GM20000 (cell line): ENCODE measurements at regions not wholly inside any gene's neighbourhood (a gene's known extent, or its start where the extent isn't known, plus 50 kb on each side); places are given as distances from the start of the nearest gene placed in this dataset.
"Not testable (repeated sequence)": the region's sequence is repeated elsewhere in the genome, so short reads cannot be mapped to it uniquely, and the experiment has no call there.

ENCODE experiments used
- DNase-seq: peaks from one replicate; pipeline ENCODE4 v3.0.0; 2012; ENCODE audit warnings: low spot score

DNA sequence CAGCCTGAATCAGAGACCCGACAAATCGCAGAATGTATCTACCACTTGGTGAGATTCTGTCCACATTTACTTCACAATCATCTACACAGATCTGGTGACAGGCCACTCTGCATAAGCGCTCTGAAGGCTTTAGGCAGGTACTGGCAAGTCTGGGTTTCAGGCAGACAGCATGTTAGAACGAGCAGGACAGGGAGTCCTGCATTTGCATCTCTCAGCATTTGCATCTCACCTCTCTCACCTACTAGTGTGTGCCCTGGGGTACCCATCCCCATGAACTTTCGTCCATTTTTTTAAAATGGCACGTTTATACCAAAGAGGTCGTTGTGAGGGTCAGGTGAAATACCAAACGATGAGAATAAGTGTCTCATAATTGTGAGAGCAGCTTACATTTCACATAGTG, 108.2 kb downstream of the SPATA31A1 start:
- DNase-seq = not testable (repeated sequence)

DNA sequence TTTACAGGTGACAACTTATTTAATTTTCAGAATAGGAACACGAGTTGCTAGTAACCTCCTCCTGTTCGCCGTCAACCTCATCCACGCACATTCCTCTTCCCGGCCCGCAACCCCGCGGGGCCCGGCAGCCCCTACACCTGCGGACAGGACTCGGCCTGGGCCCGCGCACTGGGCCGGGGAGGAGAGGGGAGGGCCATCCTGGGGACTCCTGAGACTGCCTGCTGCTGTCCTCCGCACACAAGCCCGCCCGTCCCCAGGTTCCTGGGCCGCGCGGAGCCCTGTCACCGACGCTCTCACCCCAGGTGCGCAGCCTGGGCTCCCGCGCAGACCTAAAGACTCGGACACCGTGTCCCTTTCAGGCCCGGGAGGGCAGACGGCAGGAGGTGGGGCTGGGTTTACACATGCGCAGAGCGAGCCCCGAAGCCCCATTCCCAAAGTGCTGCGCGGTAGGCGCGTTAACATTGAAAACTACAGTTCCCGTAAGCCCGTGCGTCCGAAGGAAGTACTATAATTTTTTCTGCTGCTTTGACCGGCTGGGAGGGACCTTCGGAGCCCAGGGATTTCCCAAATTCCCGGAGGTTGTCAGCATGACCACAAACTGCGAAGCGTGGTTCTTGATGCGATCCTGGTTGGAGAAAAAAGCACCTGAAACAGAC, 108.8 kb downstream of the SPATA31A1 start:
- not testable (repeated sequence) for DNase-seq

DNA sequence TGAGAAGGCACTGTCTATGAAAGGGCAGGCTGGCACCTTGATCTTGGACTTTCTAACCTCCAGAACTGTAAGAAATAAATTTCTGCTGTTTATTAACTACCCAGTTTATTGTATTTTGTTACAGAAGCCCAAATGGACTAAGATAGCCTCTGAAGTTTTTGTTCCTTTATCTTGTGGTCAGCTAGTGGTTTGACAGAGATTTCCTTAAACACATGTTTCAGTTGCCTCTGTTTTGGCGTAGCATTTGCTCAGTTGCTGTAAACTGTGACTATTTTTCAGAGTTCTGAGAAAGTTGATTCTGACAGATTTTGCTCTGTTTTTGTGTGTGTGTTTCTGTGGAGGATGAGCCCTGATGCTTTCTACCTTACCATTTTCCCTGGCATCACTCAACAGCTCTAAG, 119.0 kb downstream of the SPATA31A1 start:
- not testable (repeated sequence) for DNase-seq

DNA sequence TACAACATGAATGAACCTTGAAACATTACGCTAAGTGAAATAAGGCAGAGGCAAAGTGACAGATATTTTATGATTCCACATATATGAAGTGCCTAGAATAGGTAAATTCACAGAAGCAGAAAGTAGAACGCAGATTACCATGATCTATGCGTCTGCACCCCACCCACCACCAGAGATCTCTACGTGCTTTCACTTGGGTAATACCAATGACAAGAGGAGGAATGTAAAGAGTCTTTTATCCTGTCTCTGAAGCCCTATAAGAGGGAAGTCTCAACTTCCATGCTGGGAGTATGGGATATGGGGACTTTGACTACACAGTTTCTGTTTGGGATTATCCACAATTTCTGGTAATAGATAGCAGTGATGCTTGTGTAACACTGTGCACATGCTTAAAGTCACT, 127.6 kb downstream of the SPATA31A1 start:
- DNase-seq = not testable (repeated sequence)

DNA sequence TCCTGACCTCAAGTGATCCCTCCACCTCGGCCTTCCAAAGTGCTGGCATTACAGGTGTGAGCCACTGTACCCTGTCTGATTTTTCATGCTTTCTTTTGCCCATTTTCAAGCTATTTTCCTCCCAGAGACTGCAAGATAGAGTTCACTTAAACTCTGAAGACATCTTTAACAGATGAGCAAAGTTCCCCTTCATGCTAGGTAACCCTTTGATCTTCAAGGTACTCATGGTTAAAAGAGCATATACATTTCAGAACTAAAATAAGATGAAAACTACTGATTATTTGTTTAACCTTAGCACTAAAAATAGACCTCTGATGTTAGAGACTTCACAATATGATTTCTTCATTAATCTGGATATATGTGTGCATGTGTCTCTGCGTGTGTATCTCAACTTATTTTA, 128.4 kb downstream of the SPATA31A1 start:
- DNase-seq = not testable (repeated sequence)

- not testable (repeated sequence) for DNase-seq
Observed at GRCh38 chr9:39484292-39484691, 128.8 kb downstream of the SPATA31A1 start.

GRCh38 chr9:39487477-39487876, 132.0 kb downstream of the SPATA31A1 start:
- not testable (repeated sequence) for DNase-seq

DNA sequence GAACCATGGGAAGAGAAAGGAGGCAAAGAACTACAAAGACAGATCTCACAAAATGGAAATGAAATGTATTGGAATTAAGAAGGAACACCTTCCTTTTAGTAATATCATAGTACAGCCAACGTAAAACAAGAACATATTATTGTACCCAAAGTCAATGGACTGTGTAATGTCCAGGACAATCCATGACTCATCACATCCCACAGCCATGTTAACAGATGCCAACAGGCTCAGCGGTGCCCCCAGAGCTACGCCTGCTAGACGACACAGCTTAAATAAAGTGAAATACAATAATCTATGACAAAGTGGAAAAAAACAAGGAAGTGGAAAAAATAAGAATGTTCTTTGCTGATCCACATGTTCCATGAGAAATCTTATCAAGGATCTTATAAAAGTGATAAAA, 140.8 kb downstream of the SPATA31A1 start:
- not testable (repeated sequence) for DNase-seq

- DNase-seq = not testable (repeated sequence)
Observed at GRCh38 chr9:39503178-39503577, 147.7 kb downstream of the SPATA31A1 start.

GRCh38 chr9:39527387-39528029, 172.0 kb downstream of the SPATA31A1 start:
- not testable (repeated sequence) for DNase-seq

DNA sequence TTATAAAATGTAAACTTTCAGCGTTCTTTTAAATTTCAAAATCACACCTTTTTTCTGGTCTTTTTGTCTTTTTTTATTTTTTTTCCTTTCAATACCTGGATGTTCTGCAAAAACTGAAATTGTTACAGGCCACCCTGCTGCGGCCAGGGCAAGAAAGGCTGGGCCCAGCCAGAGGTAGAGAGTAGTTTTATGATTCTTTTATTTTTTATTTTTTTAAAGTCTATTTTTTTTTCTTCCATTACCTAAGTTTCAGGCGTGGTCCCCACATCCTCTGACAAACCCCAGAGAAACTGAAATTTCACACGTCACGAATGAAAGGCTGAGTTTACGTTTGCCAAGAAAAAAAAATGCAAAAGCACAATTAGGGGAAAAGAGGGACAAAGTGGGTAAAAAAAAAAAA, 177.1 kb downstream of the SPATA31A1 start:
- not testable (repeated sequence) for DNase-seq

GRCh38 chr9:39533001-39533762, 177.7 kb downstream of the SPATA31A1 start:
- not testable (repeated sequence) for DNase-seq

DNA sequence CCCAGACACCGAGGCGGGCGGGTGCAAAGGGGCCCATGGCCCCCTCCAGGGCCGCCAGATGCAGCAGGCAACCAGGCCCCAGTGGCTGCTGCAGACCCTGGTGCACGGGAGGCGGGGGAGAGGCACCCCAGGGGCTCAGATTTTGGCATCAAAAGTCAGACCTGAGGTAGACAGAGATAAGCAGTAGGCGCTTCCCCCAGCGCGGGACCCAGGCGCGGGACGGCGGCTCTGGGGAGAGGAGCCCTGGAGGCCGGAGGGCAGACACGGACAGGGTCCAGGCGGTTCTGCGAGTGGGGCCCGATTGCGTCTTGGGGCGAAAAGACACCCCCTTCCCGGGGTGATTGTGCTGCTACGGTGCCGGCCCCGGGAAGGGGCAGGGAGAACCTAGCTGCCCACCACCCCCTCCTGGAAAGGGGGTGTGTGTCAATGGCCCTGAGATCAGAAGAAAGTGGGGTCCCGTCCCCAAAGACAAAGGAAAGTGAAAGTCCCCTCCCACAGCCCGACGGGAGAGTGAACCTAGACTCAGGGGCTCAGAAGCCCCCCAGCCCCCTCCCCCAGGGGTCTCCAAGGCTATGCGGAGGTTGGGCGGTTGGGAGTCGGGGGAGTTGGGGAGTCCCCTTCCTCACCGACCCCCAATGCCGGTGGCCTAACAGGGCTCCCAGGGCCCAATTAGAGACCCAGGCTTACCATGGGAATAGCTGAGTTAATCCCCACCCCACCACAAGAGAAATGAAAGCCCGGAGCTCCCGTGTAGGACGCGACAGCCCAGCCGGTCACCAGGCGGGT, 178.5 kb downstream of the SPATA31A1 start:
- not testable (repeated sequence) for DNase-seq

DNA sequence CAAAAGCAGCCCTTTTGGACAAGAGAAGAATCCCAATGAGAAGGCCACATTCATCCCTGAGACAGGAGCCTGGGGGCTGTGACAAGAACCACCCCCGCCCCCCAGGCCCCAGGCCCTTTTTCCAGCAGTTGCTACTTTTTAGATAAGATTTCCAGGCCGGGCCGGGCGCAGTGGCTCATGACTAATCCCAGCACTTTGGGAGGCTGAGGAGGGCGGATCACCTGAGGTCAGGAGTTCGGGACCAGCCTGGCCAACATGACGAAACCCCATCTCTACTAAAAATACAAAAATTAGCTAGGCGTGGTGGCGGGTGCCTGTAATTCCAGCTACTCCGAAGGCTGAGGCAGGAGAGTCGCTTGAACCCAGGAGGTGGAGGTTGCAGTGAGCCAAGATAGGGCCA, 179.4 kb downstream of the SPATA31A1 start:
- DNase-seq = not testable (repeated sequence)

DNA sequence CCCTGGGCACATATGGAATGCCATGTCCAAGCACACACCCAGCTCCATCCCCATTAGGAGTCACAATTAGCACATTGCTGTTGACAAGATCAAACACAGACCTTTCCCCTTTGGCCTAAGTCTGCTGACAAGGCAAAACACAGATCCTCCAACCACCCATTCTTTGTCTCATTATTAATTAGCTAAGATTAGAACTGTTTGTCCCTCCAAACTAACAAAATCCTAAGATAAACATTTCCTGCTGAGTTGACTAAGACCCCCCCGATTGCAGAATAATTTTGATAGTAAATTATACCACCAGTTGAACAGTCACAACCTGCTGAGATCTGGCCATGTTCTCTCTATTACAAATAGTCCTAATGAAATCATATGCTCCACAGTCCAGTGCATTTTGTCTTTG, 186.7 kb downstream of the SPATA31A1 start:
- not testable (repeated sequence) for DNase-seq

- not testable (repeated sequence) for DNase-seq
Observed at GRCh38 chr9:39545079-39545478, 189.6 kb downstream of the SPATA31A1 start.

DNA sequence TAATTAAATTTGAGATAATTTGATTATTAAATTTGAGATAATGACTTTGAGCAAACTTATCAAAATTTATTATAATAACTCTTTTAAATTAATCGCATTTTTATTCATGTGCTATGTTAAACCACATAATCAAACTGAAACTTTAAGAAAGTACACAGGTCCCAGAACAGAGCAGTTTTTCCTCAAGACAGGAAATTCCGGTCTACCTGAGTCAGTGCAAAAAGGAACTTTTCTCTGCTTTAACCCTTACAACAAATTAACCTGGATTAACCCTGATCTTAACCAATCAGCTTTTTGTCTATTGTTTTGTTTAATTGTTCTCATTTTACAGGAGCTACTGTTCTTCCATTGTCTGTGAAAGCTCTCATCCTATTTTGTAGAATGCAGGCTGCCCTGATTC, 195.1 kb downstream of the SPATA31A1 start:
- DNase-seq = not testable (repeated sequence)

DNA sequence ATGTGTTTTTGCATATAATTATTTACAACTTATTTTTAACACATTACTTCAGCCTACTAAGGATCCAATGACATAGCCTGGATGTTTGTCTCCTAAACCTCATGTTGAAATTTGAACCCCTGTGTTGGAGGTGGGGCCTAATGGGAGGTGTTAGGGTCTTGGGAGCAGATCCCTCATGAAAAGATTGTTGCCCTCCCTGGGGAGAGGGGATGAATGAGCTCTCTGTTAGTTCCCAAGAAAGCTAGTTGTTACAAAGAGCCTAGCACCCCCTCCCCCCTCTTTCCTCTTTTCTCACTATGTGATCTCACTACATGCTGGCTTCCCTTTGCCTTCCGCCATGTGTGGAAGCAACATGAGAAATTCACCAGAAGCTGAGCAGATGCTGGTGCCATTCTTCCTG, 196.1 kb downstream of the SPATA31A1 start:
- DNase-seq = not testable (repeated sequence)

DNA sequence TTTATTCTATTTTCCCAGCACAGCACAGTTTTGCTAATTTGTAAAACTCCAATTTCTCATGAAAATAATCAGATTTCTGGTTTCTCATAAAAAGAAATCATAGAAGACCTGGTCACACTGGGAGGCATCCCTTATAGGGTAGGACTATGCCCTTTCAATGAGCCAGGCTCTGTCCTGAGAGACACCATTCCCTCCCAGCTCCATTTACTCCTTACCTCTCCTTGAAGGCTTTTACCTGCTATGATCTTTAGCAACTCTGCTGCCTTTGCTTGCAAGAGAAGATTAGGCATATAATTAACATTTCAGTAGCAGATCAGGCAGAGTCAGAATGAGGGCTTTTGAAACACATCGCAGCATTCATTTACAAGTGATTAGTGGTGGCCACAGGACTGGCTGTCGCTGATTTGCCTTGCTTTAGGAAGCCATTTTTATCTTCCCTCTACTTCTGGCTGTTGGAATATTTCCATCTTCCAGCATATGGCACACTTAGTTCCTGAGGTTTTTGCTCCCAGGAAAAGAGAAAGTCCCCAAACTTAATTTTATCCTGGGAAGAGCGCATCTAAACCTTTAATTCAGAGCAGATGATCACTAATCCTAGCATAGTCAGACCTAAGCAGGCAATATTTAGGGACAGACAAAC, 196.9 kb downstream of the SPATA31A1 start:
- DNase-seq = not testable (repeated sequence)

GRCh38 chr9:39554352-39554751, 198.9 kb downstream of the SPATA31A1 start:
- DNase-seq = not testable (repeated sequence)

DNA sequence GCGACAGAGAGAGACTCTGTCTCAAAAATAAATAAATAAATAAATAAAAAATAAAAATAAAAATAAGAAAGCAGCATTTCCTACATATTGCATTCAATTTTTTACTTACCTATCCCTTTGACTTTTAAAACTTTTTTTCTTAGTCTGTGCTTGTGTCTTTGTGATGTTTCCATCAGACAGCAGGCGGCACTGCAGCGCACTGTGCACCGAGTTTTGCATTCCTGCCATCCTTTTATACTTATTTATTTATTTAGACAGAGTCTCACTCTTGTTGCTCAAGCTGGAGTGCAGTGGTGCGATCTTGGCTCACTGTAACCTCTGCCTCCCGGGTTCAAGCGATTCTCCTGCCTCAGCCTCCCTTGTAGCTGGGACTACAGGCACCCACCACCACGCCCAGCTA, 203.9 kb downstream of the SPATA31A1 start:
- DNase-seq = not testable (repeated sequence)
